22Rv1 (cell line): ENCODE measurements at regions not wholly inside any gene's neighbourhood (a gene's known extent, or its start where the extent isn't known, plus 50 kb on each side); places are given as distances from the start of the nearest gene placed in this dataset.

ENCODE experiments used
- CTCF ChIP-seq: fragments of 450-650 bp; IDR thresholded peaks from 2 replicates; pipeline ENCODE4 v1.5.1; 2017; ENCODE audit warnings: mild to moderate bottlenecking
- ZFX ChIP-seq: fragments of 450-650 bp; IDR thresholded peaks from 2 replicates; pipeline ENCODE4 v1.6.1; 2017; ENCODE audit warnings: antibody characterized with exemption, borderline replicate concordance

- TF ChIP-seq ZFX (no peak), CTCF (no peak)
Observed at GRCh38 chr10:36504758-36505157, 620.6 kb upstream of the ANKRD30A start.
